ENCODE measurements at regions not wholly inside any gene's neighbourhood (a gene's known extent, or its start where the extent isn't known, plus 50 kb on each side); places are given as distances from the start of the nearest gene placed in this dataset.

GRCh38 chr14:104373855-104374717 is 205.5 kb upstream of the C14orf180 start:
- DNase-seq: no peak

DNA sequence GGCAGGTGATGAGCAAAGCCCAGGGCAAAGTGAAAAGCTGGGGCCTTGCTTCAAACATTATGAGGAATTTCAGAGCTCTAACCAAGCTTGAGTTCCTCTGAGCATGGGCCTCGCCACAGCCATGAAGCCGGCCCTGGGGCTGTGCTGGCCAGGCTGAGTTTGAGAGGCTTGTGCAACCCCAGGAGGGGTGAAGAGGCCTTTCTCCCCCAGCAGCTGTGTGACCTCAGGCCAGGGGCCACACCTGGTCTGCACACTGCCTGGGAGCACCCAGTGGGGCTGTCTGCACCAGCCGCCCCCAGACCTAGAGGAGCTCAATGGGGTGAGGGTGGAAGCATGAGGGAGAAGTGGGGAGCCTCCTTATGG is 204.9 kb upstream of the C14orf180 start:
- DNase-seq: no peak

GRCh38 chr14:104375551-104376201 is 203.9 kb upstream of the C14orf180 start:
- no peak for DNase-seq

- DNase-seq: no peak
These were observed 203.1 kb upstream of the C14orf180 start for GRCh38 chr14:104376202-104377140.

- DNase-seq: no peak
These were observed 202.3 kb upstream of the C14orf180 start for GRCh38 chr14:104377256-104377655.

DNA sequence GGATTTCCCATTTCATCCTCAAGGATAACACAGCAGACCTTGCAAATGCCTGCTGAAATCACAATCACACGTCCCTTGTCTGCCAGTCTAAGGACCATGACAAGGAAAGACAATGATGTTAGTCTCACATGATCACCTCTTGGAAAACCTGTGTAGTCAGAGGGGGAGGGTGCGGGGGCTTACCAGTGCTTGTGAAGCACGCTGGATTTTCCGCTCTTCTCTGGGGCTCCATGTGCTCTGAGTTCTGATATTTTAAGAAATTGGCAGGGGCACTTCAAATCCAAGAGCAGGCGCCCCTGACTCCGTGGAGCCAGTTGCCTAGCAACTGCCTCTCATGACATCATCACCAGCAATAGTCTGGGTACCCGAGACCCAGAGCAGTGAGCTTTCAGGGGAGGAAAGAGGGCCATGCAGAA is 200.9 kb upstream of the C14orf180 start:
- DNase-seq: no peak

GRCh38 chr14:104382361-104383087 is 197.0 kb upstream of the C14orf180 start:
- no peak for DNase-seq

DNA sequence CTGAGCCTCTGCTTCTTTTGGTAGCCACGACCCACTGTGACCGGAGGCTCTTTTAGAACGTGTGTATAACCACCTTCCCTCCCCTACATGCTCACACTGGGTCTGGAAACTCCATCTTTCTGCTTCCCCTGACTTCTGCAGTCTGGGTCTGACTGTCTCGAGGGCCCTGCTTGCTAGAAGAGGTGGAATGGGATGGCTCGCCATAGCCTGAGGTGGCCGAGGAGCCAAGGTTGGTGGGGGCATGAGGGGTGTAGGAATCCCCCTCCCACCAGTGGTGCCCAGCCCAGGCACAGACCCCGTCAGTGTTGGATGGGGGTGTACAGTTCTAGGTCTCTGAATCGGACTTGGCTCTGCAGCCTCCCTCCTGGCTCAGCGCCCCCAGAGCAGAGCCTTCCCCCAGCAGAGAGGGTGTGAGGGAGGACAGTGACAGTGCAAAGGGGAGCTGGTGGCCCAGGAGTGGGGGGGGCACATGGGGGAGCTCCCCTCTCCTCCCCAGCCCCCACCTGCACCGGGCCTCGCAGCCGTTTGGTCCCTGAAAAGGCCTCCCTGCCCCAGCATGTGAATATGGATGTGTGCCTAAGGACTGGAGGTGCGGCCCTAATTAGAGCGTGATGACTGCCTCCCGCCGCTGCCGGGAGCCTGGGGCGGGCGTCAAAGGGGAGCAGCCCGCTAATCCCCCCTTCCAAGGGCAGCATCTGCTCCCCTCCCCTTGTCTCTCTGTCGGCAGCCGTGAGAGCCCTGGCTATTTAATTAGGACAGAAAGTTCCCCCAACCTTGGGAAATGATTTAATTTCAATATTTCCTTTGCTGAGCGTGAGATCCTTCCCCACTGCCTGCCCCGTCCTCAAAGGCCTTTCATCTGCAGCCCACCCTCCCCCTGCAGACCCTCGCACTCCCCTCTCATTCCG is 196.2 kb upstream of the C14orf180 start:
- no peak for DNase-seq

- no peak for DNase-seq
These were observed 195.4 kb upstream of the C14orf180 start for GRCh38 chr14:104383996-104384775.

DNA sequence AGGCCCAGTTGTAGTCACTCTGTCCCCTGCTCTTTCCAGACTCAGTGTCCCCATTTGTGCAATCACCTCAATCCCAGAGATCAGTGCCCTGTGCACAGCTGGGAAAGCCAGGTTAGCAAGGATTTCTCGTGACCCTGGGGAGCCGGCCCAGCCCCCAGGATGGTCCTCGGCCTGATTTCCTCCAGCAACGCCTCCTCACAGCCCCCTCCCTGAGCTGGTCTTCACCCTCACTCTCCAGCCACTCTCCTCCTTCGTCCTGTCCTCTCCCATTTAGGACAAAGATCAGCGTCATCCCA is 194.8 kb upstream of the C14orf180 start:
- DNase-seq: no peak

- DNase-seq: no peak
These were observed 194.5 kb upstream of the C14orf180 start for GRCh38 chr14:104385111-104385510.

DNA sequence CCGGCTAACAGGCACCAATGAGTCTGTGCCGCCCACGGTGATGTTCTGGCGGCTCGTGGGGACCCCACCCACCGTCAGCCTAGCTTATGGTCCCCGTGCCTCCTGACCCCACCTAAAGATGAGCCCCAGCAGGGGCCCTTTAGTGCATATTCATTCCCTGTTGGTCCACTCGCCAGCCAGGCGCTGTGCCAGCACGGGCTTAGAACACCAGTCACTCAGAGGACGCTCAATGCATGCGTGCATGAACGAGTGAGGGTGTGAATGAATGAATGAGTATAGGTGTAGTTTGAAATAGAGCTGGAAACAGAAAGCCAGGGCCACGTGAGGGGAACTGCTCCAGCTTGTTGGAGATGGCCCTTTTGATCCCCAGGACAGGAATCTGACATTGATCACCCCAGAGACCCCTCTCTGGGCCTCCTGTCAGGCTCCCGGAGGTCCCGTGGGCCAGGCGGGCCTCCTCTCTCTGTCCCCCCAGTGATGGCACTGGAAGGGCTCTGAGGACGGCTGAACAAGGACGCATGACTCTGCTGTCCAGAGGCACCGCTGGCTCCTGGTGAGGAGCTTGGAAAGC is 193.9 kb upstream of the C14orf180 start:
- DNase-seq: no peak

DNA sequence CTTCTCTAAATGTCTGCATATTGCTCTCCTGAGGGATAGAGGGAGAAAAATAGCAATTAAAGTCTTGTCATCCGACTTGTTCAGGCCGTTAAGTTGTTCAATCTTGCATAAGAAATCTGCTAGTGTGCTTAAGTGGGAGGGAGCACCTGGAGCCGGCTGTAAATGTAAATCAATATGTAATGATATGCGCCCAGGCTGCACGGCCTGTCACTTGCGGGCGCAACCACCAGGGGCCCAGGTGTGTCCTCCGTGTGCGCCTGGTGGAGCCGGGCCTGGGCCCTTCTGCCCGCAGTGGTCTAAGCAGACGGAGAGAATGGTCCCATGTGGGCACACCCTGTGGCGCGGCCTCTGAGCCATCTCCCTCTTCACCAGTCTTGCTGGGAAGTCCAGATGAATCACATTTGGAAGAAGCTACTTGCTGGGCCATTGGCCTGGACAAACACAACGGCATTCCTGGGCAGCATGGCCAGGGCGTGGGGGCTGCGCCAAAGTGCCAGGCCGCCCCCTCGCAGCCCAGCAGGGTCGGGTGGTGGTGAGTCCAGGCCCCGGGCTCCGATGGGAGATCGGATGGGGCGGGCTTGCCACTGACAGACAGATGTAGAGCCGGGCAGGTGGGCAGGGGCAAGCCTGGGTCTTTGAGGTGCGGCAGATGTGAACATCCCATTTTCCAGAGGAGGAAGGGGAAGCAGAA is 193.3 kb upstream of the C14orf180 start:
- DNase-seq: peak; percentile 15

DNA sequence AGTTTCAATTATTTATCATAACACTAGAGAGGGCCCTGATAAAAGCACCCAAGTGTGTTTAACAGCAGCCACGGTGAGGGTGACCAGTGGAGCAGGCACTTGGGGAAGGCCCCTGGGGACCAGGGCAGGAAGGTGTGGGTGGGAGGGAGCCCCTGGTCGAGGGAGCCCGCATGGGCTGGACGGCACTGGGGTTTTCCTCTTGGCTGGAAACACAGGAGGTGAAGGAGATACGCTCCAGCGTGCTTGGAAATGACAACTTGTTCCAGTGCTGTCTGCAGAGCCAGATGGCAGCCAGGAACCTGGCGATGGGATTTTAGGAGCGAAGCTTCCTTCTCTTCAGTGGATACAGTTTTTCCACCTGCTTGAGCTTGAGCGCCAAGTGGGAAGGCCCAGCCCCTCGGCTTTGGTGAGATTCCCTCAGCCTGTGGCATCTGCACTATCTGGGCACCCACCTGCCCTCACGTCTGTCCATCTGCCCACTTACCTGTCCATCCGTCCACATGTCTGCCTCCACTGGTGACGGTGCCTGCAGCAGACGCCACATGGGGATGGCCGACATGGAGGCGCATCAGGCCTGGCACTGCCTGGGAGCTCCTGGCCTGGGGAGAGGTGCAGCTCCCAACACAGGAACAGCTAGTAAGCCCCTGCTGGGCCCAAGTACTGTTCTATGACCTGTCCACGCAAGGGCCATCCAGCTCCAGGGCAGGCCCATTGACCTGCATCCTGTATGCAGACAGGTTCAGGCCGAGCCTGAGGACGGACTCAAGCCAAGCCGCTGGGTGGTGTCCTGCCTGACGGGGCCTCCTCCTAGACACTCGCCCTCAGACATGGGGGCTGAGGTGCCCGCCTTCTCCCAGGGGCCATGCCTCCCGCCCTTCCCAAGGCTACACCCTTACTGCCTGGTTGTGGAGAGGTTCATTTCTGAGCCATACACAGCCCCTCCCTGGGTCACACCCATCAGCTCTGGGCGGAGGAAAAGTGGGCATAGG is 192.2 kb upstream of the C14orf180 start:
- no peak for DNase-seq

DNA sequence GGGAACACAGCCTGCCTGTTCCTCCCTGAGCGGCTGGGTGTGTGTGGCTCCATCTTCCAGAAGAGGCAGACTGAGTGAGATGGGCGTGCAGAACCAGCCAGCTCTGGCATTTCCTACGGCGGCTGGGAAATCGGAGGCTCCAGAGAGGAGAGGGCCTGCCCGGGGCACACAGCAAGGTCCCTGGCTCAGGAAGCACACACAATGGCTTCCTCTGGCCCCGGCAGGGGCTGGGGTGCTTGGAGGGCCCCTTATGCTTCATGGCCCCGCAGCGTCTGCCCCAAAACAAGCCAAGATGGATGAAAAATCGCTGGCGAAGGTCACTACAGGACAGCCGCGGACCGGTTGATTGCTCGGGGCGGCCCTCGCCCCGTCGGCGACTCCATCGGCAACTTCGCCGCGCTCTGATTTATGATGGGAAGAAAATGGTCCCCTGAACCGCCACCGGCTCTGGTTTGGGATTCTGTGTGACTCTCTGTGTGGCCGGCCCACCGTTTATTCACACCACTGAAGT is 191.5 kb upstream of the C14orf180 start:
- DNase-seq: no peak

DNA sequence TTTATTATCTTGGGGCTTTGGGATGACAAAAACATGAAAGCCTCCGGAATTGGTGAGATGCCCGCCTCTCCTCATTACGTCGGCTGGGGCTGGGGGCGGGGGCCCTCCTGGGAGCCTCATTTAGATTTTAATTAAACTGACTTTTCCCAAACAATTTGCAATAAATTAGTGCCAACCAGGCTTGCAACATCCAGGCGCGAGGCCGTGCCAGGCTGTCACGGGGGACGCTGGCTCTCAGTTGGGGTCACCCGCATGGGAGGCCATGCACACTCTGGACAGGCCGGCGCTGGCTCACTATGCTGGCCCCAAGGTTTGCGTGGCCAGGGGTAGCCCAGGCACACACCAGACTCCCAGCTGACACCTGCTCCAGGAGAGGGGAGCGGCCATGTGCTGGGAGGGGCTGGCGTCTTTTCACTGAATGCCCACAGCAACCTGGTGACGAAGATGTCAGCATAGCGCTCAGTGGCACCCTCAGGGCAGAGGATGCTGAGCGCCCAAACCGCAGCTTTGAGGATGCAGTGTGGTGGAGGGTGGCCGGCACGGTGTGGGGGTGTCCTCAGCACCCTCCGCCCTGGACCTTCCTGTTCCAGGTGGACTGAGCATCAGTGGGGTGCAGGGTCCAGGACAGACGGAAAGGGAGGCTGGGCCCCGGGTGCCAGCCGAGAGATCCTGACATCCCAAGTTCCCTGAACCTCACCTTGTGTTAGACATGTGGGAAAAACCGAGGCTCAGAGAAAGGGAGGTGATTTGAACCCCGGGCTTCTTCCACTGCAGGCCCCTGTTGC is 190.8 kb upstream of the C14orf180 start:
- no peak for DNase-seq
